ENCODE measurements at regions not wholly inside any gene's neighbourhood (a gene's known extent, or its start where the extent isn't known, plus 50 kb on each side); places are given as distances from the start of the nearest gene placed in this dataset.
"Not testable (repeated sequence)": the region's sequence is repeated elsewhere in the genome, so short reads cannot be mapped to it uniquely, and the experiment has no call there.

- DNase-seq (ENCODE audit: low read depth) = no peak
Measured at GRCh38 chr17:27065588-27065987, 228.3 kb upstream of the WSB1 start.

- DNase-seq (ENCODE audit: low read depth) = no peak
Measured at GRCh38 chr17:27066315-27066714, 227.6 kb upstream of the WSB1 start.

- DNase-seq (ENCODE audit: low read depth) = no peak
Measured at GRCh38 chr17:27069842-27070508, 223.9 kb upstream of the WSB1 start.

GRCh38 chr17:27070836-27071235 lies 223.1 kb upstream of the WSB1 start:
- DNase-seq (ENCODE audit: low read depth) = no peak

- DNase-seq (ENCODE audit: low read depth) = no peak
Measured at GRCh38 chr17:27072885-27073284, 221.0 kb upstream of the WSB1 start.

- no peak for DNase-seq (ENCODE audit: low read depth)
Measured at GRCh38 chr17:27076814-27077213, 217.1 kb upstream of the WSB1 start.

GRCh38 chr17:27078296-27078695 lies 215.6 kb upstream of the WSB1 start:
- DNase-seq (ENCODE audit: low read depth) = no peak

- DNase-seq (ENCODE audit: low read depth) = no peak
Measured at GRCh38 chr17:27079660-27080059, 214.3 kb upstream of the WSB1 start.

- no peak for DNase-seq (ENCODE audit: low read depth)
Measured at GRCh38 chr17:27081002-27081638, 212.8 kb upstream of the WSB1 start.

- no peak for DNase-seq (ENCODE audit: low read depth)
Measured at GRCh38 chr17:27082023-27082774, 211.7 kb upstream of the WSB1 start.

- no peak for DNase-seq (ENCODE audit: low read depth)
Measured at GRCh38 chr17:27082775-27083154, 211.1 kb upstream of the WSB1 start.

GRCh38 chr17:27083408-27084185 lies 210.3 kb upstream of the WSB1 start:
- no peak for DNase-seq (ENCODE audit: low read depth)

- DNase-seq (ENCODE audit: low read depth) = no peak
Measured at GRCh38 chr17:27085517-27085916, 208.4 kb upstream of the WSB1 start.

- DNase-seq (ENCODE audit: low read depth) = no peak
Measured at GRCh38 chr17:27086526-27086925, 207.4 kb upstream of the WSB1 start.

GRCh38 chr17:27087935-27088766 lies 205.8 kb upstream of the WSB1 start:
- DNase-seq (ENCODE audit: low read depth) = no peak

GRCh38 chr17:27088767-27089078 lies 205.2 kb upstream of the WSB1 start:
- DNase-seq (ENCODE audit: low read depth) = no peak

- DNase-seq (ENCODE audit: low read depth) = not testable (repeated sequence)
Measured at GRCh38 chr17:27089079-27089928, 204.6 kb upstream of the WSB1 start.

GRCh38 chr17:27089929-27090247 lies 204.0 kb upstream of the WSB1 start:
- no peak for DNase-seq (ENCODE audit: low read depth)

- not testable (repeated sequence) for DNase-seq (ENCODE audit: low read depth)
Measured at GRCh38 chr17:27090450-27091042, 203.4 kb upstream of the WSB1 start.

- DNase-seq (ENCODE audit: low read depth) = no peak
Measured at GRCh38 chr17:27091043-27091497, 202.8 kb upstream of the WSB1 start.
